ENCODE measurements at regions not wholly inside any gene's neighbourhood (a gene's known extent, or its start where the extent isn't known, plus 50 kb on each side); places are given as distances from the start of the nearest gene placed in this dataset.

GRCh38 chr4:98712607-98713006 lies 54.2 kb upstream of the TSPAN5 start:
- no peak overlapping the region for H3K56ac ChIP-seq (ENCODE audit: insufficient read length, low read depth, low read length)
- H3K14ac ChIP-seq (ENCODE audit: insufficient read depth, low read length): no peak overlapping the region
- Mint-ChIP-seq H3K36me3 (ENCODE audit: insufficient read depth in 1 of 3, low read depth in 3 of 3) (peaks cover 0 to 5% (median 0%) of the 10 kb centered on the region in 3 experiments; a peak in 1 of 7 replicates), H3K4me3 (no peak overlapping the region), H3K4me1 (no peaks in the 10 kb centered on the region), H3K27ac (no peak overlapping the region), H3K9me3 (no peaks in the 10 kb centered on the region; a peak in 2 of 5 replicates), H3K27me3 (ENCODE audit: low read depth) (no peaks in the 10 kb centered on the region)
- H3K23ac ChIP-seq (ENCODE audit: insufficient read length, low read depth, low read length): no peak overlapping the region
- H3K4me1 ChIP-seq (ENCODE audit: insufficient read depth, low read length): no peaks in the 10 kb centered on the region
- no peak overlapping the region for H4K91ac ChIP-seq (ENCODE audit: insufficient read length, low read depth, low read length)
- no peak overlapping the region for H2BK12ac ChIP-seq (ENCODE audit: insufficient read length, low read depth, low read length)
- H2BK15ac ChIP-seq (ENCODE audit: low read depth, low read length): no peak overlapping the region
- H2BK120ac ChIP-seq (ENCODE audit: low read depth, low read length, poor library complexity, severe bottlenecking): no peak overlapping the region
- H4K20me1 ChIP-seq (ENCODE audit: control insufficient read depth, insufficient read depth, insufficient read length): no peaks in the 10 kb centered on the region
- no peaks in the 10 kb centered on the region for H3K23me2 ChIP-seq (ENCODE audit: insufficient read length, low read depth, low read length, poor library complexity, severe bottlenecking)
- no peak overlapping the region for H3K18ac ChIP-seq (ENCODE audit: insufficient read length, low read depth, low read length)
- no peak overlapping the region for H3T11ph ChIP-seq (ENCODE audit: low read length)
- H2AFZ ChIP-seq (ENCODE audit: low read length): no peak overlapping the region
- H3K9ac ChIP-seq (ENCODE audit: extremely low read depth, insufficient read length, low read length): no peak overlapping the region
- WGBS (ENCODE audit: extremely low coverage, insufficient read length, low lambda C conversion rate): no CpG with 5 or more reads among the region's 2 CpGs
- no peak overlapping the region for H4K5ac ChIP-seq (ENCODE audit: insufficient read length, low read depth, low read length)
- no peak overlapping the region for H3K4ac ChIP-seq (ENCODE audit: low read depth, low read length)
- no peaks in the 10 kb centered on the region for H3K79me1 ChIP-seq (ENCODE audit: insufficient read depth, low read depth, low read length, poor library complexity, severe bottlenecking)
- no peak overlapping the region for H2BK20ac ChIP-seq (ENCODE audit: low read depth, low read length, poor library complexity, severe bottlenecking)
- no peaks in the 10 kb centered on the region for H3K79me2 ChIP-seq (ENCODE audit: insufficient read depth, low read length)
- no peak overlapping the region for H2AK5ac ChIP-seq (ENCODE audit: insufficient read length, low read length)
- H4K8ac ChIP-seq (replicated peaks; ENCODE audit: insufficient read length, low read depth, low read length): no peak overlapping the region
- no peak overlapping the region for H2BK5ac ChIP-seq (ENCODE audit: insufficient read length, low read length)
- H3K4me2 ChIP-seq (ENCODE audit: insufficient read depth, insufficient read length, low read length): no peak overlapping the region
- no peak for TF ChIP-seq CTCF (conservative IDR thresholded peaks at IDR 0.05)
- no peak for DNase-seq
- H3K9me3 ChIP-seq (ENCODE audit: control insufficient read depth, low read depth, low read length): no peaks in the 10 kb centered on the region
- H3K27me3 ChIP-seq (ENCODE audit: insufficient read depth, low read length): no peaks in the 10 kb centered on the region
- no peak overlapping the region for H3K27ac ChIP-seq (ENCODE audit: insufficient read length, low read depth, low read length)

Measured in H9 (cell line).